ENCODE measurements at regions not wholly inside any gene's neighbourhood (a gene's known extent, or its start where the extent isn't known, plus 50 kb on each side); places are given as distances from the start of the nearest gene placed in this dataset.
"Not testable (repeated sequence)": the region's sequence is repeated elsewhere in the genome, so short reads cannot be mapped to it uniquely, and the experiment has no call there.

DNA sequence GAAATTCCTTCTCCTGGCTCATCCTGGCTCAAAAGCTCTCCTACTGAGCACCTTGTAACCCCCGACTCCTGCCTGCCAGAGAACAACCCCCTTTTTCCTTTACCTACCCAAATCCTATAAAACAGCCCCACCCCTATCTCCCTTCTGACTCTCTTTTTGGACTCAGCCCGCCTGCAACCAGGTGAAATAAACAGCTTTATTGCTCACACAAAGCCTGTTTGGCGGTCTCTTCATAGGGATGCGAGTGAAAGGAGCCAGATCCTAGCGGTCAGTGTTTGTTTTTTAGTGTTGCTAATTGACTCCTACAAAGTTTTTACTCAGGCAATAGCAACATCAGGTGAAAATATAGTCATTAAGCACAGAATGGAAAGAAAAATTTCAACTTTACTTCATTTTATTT lies 592.3 kb upstream of the AADAT start:
- not testable (repeated sequence) for DNase-seq

- no peak for DNase-seq
These were observed 586.0 kb upstream of the AADAT start for GRCh38 chr4:170675568-170676262.

GRCh38 chr4:170674176-170674575 lies 584.4 kb upstream of the AADAT start:
- no peak for DNase-seq

- DNase-seq = no peak
These were observed 582.7 kb upstream of the AADAT start for GRCh38 chr4:170672381-170672965.

GRCh38 chr4:170671171-170671570 lies 581.4 kb upstream of the AADAT start:
- no peak for DNase-seq

GRCh38 chr4:170667814-170668213 lies 578.1 kb upstream of the AADAT start:
- DNase-seq = no peak

DNA sequence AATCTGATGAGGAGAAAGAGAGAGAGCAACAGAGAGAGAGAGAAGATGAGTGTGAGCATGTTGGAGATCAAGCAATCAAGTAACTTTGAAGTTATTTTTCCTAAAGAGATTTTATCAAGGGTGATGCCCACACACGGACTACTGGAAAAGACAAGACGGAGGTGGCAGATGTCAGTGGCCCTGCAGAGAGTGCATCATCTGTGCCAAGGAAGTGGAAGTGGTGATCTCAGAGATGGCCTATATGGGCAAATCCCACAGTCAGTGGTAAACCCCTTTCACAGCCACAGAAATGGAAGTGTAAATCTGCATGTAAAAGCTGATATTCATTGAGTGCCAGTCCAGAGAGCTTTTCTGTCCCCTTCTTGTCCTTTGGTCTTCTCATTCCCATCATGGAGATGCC lies 577.2 kb upstream of the AADAT start:
- no peak for DNase-seq

DNA sequence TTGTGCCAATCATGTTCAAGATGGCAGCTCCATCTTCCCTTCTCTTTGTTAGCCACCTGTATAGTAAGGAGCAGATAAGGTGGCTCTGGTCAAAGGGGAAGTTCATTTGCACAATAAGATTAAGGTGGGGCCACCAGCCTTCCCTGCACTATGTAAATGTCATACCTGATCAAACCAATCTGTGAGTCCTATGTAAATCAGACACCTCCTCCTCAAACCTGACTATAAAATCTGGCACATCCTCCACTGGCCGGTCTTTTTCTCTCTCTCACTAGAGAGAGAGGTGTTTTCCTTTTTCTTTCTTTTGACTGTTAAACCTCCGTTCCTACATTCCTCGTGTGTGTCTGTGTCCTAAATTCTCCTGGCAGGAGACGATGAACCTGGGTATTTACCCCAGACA lies 572.5 kb upstream of the AADAT start:
- DNase-seq = no peak

GRCh38 chr4:170657761-170658160 lies 568.0 kb upstream of the AADAT start:
- DNase-seq = no peak

DNA sequence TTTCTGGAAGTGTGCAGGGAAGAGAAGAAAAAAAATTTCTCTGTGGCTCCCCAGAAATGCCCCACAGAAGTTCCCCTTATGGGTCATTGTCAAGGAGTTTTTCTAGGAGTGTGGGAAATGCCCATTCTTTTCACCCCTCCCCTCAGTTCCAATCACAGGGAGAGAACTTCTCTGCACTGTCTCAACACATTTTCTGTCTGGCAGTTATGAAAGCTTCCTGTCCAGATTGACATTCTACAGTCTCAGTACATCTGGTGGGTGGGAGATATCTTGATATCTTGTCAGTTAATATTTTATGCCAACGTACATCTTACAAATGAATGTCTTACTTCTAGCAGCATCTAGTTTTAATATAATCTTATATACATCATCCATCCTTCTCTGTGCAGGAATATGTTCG lies 566.8 kb upstream of the AADAT start:
- no peak for DNase-seq

- DNase-seq = no peak
These were observed 562.8 kb upstream of the AADAT start for GRCh38 chr4:170652571-170652970.

DNA sequence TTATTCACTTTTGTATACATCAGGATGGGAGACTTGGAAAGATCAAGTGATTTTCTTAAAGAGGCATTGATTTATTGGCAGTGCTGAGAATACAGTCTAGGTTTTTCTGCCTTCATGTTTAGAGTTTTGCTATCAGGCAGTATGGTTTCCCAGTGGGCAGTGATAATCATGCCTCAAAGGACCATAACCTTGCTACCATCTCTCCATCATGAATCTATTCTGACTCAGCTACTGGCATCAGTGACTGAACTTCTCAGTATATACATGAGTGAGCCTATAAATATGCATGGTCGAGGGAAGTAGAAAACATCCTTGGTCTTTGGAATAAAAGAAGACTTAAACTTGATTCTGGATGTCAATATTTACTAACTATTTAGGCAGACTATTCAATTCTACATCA lies 562.0 kb upstream of the AADAT start:
- no peak for DNase-seq

GRCh38 chr4:170627418-170627817 lies 537.7 kb upstream of the AADAT start:
- DNase-seq = no peak

DNA sequence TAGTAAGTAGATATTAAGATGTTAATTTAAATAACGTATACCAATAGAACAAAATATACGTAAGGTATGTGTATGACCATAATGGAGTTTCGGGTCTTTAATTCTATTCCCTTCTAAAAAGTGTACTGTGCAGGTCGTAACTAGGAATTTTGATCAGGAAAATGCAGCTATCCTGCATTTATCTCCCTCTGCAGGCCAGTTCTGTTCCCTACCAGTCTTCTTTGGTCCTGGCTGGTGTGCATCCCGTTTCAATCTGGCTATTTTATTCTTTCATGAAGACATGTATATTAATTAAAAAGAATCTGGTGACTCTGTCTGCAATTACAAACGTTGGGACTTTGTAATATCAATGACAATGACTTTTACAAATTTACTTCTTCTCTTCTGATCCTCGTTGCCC lies 534.1 kb upstream of the AADAT start:
- no peak for DNase-seq

DNA sequence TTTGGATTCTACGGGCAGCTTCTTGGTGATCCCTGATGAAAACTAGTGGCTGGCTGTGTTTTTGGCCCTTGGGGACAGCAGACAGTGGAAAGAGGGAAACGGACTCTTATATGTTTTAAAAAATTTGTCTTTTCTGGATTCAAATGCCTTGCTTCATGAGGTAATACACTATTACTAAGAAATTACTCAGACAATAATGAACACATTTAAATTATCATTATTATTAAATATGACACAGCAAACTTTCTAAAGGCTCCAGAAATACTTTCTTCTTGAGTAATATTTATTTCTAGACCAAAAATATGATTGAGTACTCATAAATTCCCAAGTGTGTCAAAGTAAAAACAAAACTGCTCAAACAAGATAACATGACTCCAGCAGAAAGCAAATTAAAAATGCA lies 520.7 kb upstream of the AADAT start:
- no peak for DNase-seq

- DNase-seq = no peak
These were observed 510.1 kb upstream of the AADAT start for GRCh38 chr4:170599894-170600293.

DNA sequence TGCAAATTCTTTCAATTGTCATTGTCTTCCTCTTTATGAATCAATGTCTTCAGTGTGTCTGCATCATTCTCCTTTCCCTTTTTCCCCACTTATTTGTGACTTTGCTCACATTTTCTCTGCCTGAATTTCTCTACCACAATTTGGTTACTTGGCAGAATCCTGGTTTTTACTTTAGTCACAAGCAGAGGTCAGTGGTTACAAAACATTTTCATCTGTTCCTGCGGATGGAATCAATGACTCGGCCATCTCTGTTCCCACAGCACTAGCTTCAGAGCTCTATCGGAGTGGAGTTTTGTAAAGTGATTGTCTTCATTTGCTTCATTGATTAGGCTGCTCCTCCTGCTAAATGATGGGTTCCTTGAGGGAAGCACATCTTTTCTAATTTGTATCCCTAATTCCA lies 501.3 kb upstream of the AADAT start:
- DNase-seq = no peak

DNA sequence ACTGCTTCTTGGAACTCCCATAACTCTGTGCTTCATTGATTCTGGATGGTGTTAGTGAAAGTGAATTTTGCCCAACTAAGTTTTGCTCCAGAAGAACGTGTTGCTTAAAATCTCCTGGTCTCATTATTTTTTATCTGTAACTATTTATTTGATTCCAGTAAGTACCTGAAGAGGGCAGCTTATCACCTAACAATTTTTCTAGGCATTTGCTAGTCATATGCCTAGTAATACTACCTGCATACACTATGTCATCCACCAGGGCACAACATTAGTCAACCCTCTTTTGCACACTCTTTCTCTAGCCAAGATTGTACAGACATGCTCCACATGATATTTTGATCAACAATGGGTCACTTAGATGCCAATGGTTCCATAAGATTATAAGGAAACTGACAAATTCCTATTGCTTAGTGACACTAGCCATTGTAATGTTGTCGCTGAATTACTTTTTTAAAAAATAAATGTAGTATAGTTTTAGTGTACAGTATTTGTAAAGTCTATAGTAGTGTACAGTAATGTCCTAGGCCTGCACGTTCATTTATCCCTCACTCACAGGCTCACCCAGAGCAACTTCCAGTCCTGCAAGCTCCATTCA lies 499.9 kb upstream of the AADAT start:
- DNase-seq = no peak

DNA sequence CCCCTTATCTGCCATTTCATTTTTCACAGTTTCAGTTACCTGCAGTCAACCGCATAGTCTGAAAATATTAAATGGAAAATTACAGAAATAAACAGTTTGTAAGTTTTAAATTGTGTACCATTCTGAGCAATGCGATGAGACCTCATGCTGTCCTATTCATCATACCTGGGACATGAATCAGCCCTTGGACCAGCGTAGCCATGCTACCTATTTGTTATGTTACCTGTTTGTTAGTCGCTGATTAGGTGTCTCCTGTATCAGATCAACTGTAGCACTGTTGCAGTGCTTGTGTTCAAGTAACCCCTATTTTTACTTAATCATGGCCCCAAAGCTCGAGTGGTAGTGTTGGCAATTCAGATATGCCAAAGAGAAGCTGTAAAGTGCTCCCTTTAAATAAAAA lies 492.2 kb upstream of the AADAT start:
- DNase-seq = no peak

- no peak for DNase-seq
These were observed 491.6 kb upstream of the AADAT start for GRCh38 chr4:170581322-170581721.

DNA sequence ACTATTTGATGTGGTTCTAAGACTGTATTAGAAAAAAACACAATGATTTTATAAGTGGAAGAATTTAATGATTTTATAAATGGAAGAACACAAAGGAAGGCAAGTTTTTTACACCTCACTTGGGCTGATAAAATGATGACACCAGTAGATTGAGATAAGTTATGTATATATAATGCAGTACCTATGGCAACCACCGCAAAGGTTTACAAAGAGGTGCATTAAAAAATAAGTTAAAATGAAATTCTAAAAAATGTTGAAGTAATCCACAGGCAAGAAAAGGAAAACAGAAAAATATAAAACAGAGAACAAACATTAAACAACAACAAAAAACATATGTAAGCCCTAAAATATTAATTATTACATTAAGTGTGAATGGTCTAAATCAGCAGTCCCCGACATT lies 490.9 kb upstream of the AADAT start:
- no peak for DNase-seq

DNA sequence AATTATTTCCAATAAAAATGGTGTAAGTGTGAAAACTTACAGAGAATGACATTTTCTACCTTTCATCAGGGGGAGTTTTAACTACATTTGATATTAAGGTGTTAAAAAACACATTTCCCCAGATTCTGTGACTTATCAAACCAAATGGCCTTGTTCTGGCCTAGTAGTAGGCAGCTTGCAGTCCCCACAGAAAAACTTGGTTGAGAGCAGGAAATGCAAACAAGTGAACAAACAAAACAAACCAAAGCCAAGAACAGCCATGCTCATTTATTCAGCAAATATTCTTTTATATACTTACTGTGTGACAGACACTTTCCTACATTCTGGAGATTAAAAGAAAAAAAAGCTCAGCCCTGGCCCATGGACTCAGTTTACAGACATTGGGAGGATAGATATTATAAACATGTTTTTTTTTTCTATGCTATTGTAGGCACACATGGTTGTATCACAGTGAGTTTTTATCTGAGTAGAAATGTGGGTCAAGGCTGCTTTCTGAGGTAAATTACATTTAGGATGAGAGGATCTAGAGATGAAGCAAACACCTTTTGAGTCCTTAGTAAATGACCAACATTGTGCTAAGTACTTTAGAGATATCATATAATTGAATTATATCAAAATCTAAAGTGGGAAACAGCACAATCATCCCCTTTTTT lies 449.2 kb upstream of the AADAT start:
- no peak for DNase-seq

- no peak for DNase-seq
These were observed 440.3 kb upstream of the AADAT start for GRCh38 chr4:170529748-170530722.
